HepG2 (cell line): ENCODE measurements at regions not wholly inside any gene's neighbourhood (a gene's known extent, or its start where the extent isn't known, plus 50 kb on each side); places are given as distances from the start of the nearest gene placed in this dataset.

ENCODE experiments used
- ATAC-seq: fragments of 200-7000 bp; cut with Tn5 transposase; 3 replicates; pipeline ENCODE4 v1.9.1; 2020; ENCODE audit warnings: mild to moderate bottlenecking, moderate library complexity
- BruUV-seq: library from RNA; stranded (reverse); fragments of 400-500 nt; replicated peaks from 2 replicates; lab custom pipeline; 2021; lab: Mats Ljungman, UMichigan
- CTCF ChIA-PET: fragments of 300-600 bp; formaldehyde crosslinking; extraction: SDS; loops from one replicate; lab custom pipeline; 2021; ENCODE audit warnings: low total read pairs, inconsistent platforms, low intra/inter-chr PET ratio; lab: Yijun Ruan, JAX
- POLR2A ChIA-PET: fragments of 350-600 bp; sonication (Branson Sonifier 250); formaldehyde crosslinking; loops from one replicate; lab custom pipeline; 2020; ENCODE audit warnings: antibody characterized with exemption, inconsistent platforms; lab: Yijun Ruan, JAX
- DNase-seq: peaks from one replicate; pipeline ENCODE4 v3.0.0-alpha.2; 2015; ENCODE audit warnings: low spot score
- FAIRE-seq: peaks from 3 replicates; lab custom pipeline; 2011; peaks lifted over from hg19 to GRCh38; lab: Jason Lieb, UNC
- H2AFZ ChIP-seq: one replicate; pipeline ENCODE4 v1.6.1; 2011; ENCODE audit warnings: low read length, inconsistent platforms
- H3K27ac ChIP-seq: fragments of 300-600 bp; 3 replicates; pipeline ENCODE4 v1.8.0; 2011; ENCODE audit warnings: mixed run types, mild to moderate bottlenecking, mixed read lengths, low read length, inconsistent platforms; ENCODE audit not compliant: insufficient read depth; ENCODE audit errors: extremely low read length
- H3K27me3 ChIP-seq, 2 experiments: fragments of 200-600 bp in 1 of 2; 2 replicates in 1 of 2; 3 replicates in 1 of 2; pipeline versions ENCODE4 v1.6.0 to v1.8.0; 2011; ENCODE audit warnings: low read length in 2 of 2, mild to moderate bottlenecking in 2 of 2, moderate library complexity in 2 of 2, inconsistent platforms in 1 of 2; ENCODE audit not compliant: insufficient read depth in 2 of 2, control insufficient read depth in 1 of 2
- H3K36me3 ChIP-seq, 2 experiments: fragments of 200-600 bp in 1 of 2; replicated peaks in 1 of 2; 2 replicates in 1 of 2; 3 replicates in 1 of 2; pipeline versions ENCODE4 v1.5.1 to v1.8.0; 2011; ENCODE audit warnings: low read length in 2 of 2, inconsistent platforms in 1 of 2; ENCODE audit not compliant: insufficient read depth in 2 of 2, control insufficient read depth in 1 of 2
- H3K4me1 ChIP-seq: 2 replicates; pipeline ENCODE4 v1.5.1; 2012; ENCODE audit warnings: low read length, inconsistent platforms; ENCODE audit not compliant: insufficient read depth
- H3K4me2 ChIP-seq: 2 replicates; pipeline ENCODE4 v1.6.0; 2011; ENCODE audit warnings: low read depth, low read length, inconsistent platforms
- H3K4me3 ChIP-seq, 3 experiments: fragments of 200-600 bp in 1 of 3; sonication (generic), shearing (Covaris generic) in 1 of 3; replicated peaks in 1 of 3; 2 replicates each; pipeline ENCODE4 v1.5.1; 2011 to 2016; ENCODE audit warnings: low read length in 3 of 3, inconsistent platforms in 2 of 3, low read depth in 2 of 3, mild to moderate bottlenecking in 2 of 3, control low read depth in 1 of 3, mixed read lengths in 1 of 3; ENCODE audit not compliant: insufficient read depth in 1 of 3
- H3K79me2 ChIP-seq: one replicate; pipeline ENCODE4 v1.6.1; 2011; ENCODE audit warnings: low read length, inconsistent platforms; ENCODE audit not compliant: insufficient read depth
- H3K9ac ChIP-seq: 2 replicates; pipeline ENCODE4 v1.6.0; 2011; ENCODE audit warnings: mild to moderate bottlenecking, low read depth, low read length, inconsistent platforms; ENCODE audit not compliant: insufficient read depth
- H3K9me3 ChIP-seq: 2 replicates; pipeline ENCODE4 v1.5.1; 2012; ENCODE audit warnings: mild to moderate bottlenecking, low read length
- H4K20me1 ChIP-seq: 2 replicates; pipeline ENCODE4 v1.6.0; 2011; ENCODE audit warnings: inconsistent platforms, mild to moderate bottlenecking, low read length, moderate library complexity; ENCODE audit not compliant: insufficient read depth
- ASH2L ChIP-seq: fragments of 300-600, 200-600 bp; sonication (generic); IDR thresholded peaks from 2 replicates; pipeline ENCODE4 v1.7.0; 2017; ENCODE audit warnings: low read depth, mild to moderate bottlenecking, moderate library complexity, mixed read lengths, low read length; ENCODE audit not compliant: insufficient read length
- BCLAF1 ChIP-seq: fragments of 450-650 bp; IDR thresholded peaks from 2 replicates; pipeline ENCODE4 v1.6.1; 2017; ENCODE audit warnings: mild to moderate bottlenecking
- CREM ChIP-seq, 2 experiments: sonication (generic) in 1 of 2; formaldehyde crosslinking in 1 of 2; IDR thresholded peaks; 2 replicates each; pipeline versions ENCODE4 v1.4.0 to v1.6.1; 2016 to 2020; ENCODE audit warnings: antibody characterized with exemption in 1 of 2, mild to moderate bottlenecking in 1 of 2, missing genetic modification reagents in 1 of 2
- DMTF1 ChIP-seq: sonication (generic); formaldehyde crosslinking; IDR thresholded peaks from 2 replicates; pipeline ENCODE4 v1.4.0; 2020; ENCODE audit warnings: mild to moderate bottlenecking, missing genetic modification reagents
- FIP1L1 ChIP-seq: fragments of 200-400 bp; formaldehyde crosslinking; IDR thresholded peaks from 2 replicates; pipeline ENCODE4 v1.6.1; 2018; ENCODE audit warnings: low read depth, mild to moderate bottlenecking, low read length, moderate library complexity, borderline replicate concordance; ENCODE audit not compliant: insufficient read depth
- MTA1 ChIP-seq: sonication (generic); formaldehyde crosslinking; IDR thresholded peaks from 2 replicates; pipeline ENCODE4 v1.4.0; 2020; ENCODE audit warnings: missing genetic modification reagents, mild to moderate bottlenecking, borderline replicate concordance
- MTA3 ChIP-seq: sonication (generic); formaldehyde crosslinking; IDR thresholded peaks from 2 replicates; pipeline ENCODE4 v1.4.0; 2020; ENCODE audit warnings: missing genetic modification reagents
- NR2F2 ChIP-seq: IDR thresholded peaks from 2 replicates; pipeline ENCODE4 v1.6.1; 2012; ENCODE audit warnings: low read depth, inconsistent platforms, borderline replicate concordance
- RARA ChIP-seq: IDR thresholded peaks from 2 replicates; pipeline ENCODE4 v1.6.1; 2016; ENCODE audit warnings: missing genetic modification reagents, missing compliant biosample characterization
- SRF ChIP-seq: IDR thresholded peaks from 2 replicates; pipeline ENCODE4 v1.6.1; 2011; ENCODE audit warnings: mild to moderate bottlenecking, low read depth, low read length, moderate library complexity
- STAG1 ChIP-seq: sonication (generic); formaldehyde crosslinking; IDR thresholded peaks from 2 replicates; pipeline ENCODE4 v1.4.0; 2020; ENCODE audit warnings: missing genetic modification reagents
- ZBTB10 ChIP-seq: sonication (generic); formaldehyde crosslinking; IDR thresholded peaks from 2 replicates; pipeline ENCODE4 v1.4.0; 2020; ENCODE audit warnings: missing genetic modification reagents, borderline replicate concordance
- ZMYM2 ChIP-seq: sonication (generic); formaldehyde crosslinking; IDR thresholded peaks from 2 replicates; pipeline ENCODE4 v1.8.0; 2022; ENCODE audit warnings: mild to moderate bottlenecking, missing genetic modification reagents
- ZNF235 ChIP-seq: sonication (generic); formaldehyde crosslinking; IDR thresholded peaks from 2 replicates; pipeline ENCODE4 v1.8.1; 2023; ENCODE audit warnings: mild to moderate bottlenecking, missing genetic modification reagents, borderline replicate concordance
- ZNF30 ChIP-seq: sonication (generic); formaldehyde crosslinking; IDR thresholded peaks from 2 replicates; pipeline ENCODE4 v1.5.0; 2020; ENCODE audit warnings: mild to moderate bottlenecking, missing genetic modification reagents
- WGBS: methylation state at CpG from one replicate; pipeline ENCODE4 v1.1.6; 2017; ENCODE audit warnings: low lambda C conversion rate; 5-methylcytosine and 5-hydroxymethylcytosine counted together
- in situ Hi-C: cut with HindIII; loops from 2 replicates; pipeline ENCODE4 v1.10.0; 2017; ENCODE audit warnings: low pct_unique_long_range_greater_than_20kb; ENCODE audit not compliant: extremely low pct_ligation_motif_present
- intact Hi-C: fragments of 100-400 bp; cut with micrococcal nuclease; formaldehyde crosslinking; loops from one replicate; pipeline ENCODE4 v1.10.0; 2022; ENCODE audit not compliant: unreplicated experiment

- TF ChIP-seq FIP1L1 (no peak), STAG1 (no peak)
Measured at GRCh38 chr5:135670588-135670987, 91.8 kb upstream of the CXCL14 start (continued).

- Histone ChIP-seq H3K9ac (no peak overlapping the region), H3K27ac (no peak overlapping the region), H3K79me2 (no peaks in the 10 kb centered on the region), H3K4me3 (no peak overlapping the region), H3K4me1 (peaks cover 11% of the 10 kb centered on the region; the same call in 1 of the 2 replicates), H2AFZ (no peak overlapping the region), H3K27me3 (0 out of 5 replicates have a peak, but pooled peaks cover 0 to 4% of the 10 kb centered on the region in 2 experiments), H3K36me3 (no peaks in the 10 kb centered on the region), H3K4me2 (no peak overlapping the region), H4K20me1 (no peaks in the 10 kb centered on the region), H3K9me3 (no peaks in the 10 kb centered on the region)
- ChIA-PET CTCF (no interaction called here), POLR2A (no interaction called here)
- WGBS: 0% methylated on average over 2 of the region's 2 CpGs
- BruUV-seq: no TSS peak
- in situ Hi-C loops (no loop called here), intact Hi-C loops (no loop called here)
- FAIRE-seq: no peak
- DNase-seq: no peak
- ATAC-seq: no peak
- TF ChIP-seq RARA: no peak
- TF ChIP-seq MTA3 (CRISPR knock-in tag): no peak
- no peak for TF ChIP-seq ASH2L
- TF ChIP-seq ZBTB10 (CRISPR knock-in tag): no peak
- TF ChIP-seq NR2F2: no peak
- TF ChIP-seq BCLAF1: no peak
- TF ChIP-seq ZNF30 (CRISPR knock-in tag): no peak
- TF ChIP-seq SRF: no peak
- TF ChIP-seq DMTF1 (CRISPR knock-in tag): no peak
- TF ChIP-seq ZNF235 (CRISPR knock-in tag): no peak
- TF ChIP-seq ZMYM2 (CRISPR knock-in tag): no peak
- TF ChIP-seq CREM (IDR thresholded peaks at IDR 0.05): no peak
- TF ChIP-seq CREM (CRISPR knock-in tag; IDR thresholded peaks at IDR 0.05): no peak
- TF ChIP-seq MTA1 (CRISPR knock-in tag): no peak
Measured at GRCh38 chr5:135669416-135669815, 90.6 kb upstream of the CXCL14 start.
